Activated T-cell treated with anti-CD3 and anti-CD28 coated beads, Interleukin-2, amount 50 U/mL, for 48 hours (primary cell): ENCODE measurements at regions not wholly inside any gene's neighbourhood (a gene's known extent, or its start where the extent isn't known, plus 50 kb on each side); places are given as distances from the start of the nearest gene placed in this dataset.
"Not testable (repeated sequence)": the region's sequence is repeated elsewhere in the genome, so short reads cannot be mapped to it uniquely, and the experiment has no call there.

Source experiments
- DNase-seq, 2 experiments: peaks; one replicate each; pipeline ENCODE4 v3.0.0-alpha.2; 2020

- DNase-seq, result no peak
Observed at GRCh38 chr16:5925850-5926249, 828.3 kb upstream of the EEF2KMT start.

- DNase-seq, result no peak
Observed at GRCh38 chr16:5922686-5923085, 825.1 kb upstream of the EEF2KMT start.

GRCh38 chr16:5918567-5919130, 821.1 kb upstream of the EEF2KMT start:
- DNase-seq, result no peak

GRCh38 chr16:5917436-5918195, 820.0 kb upstream of the EEF2KMT start:
- DNase-seq, result no peak

- no peak for DNase-seq
Observed at GRCh38 chr16:5916711-5917191, 819.2 kb upstream of the EEF2KMT start.

- no peak for DNase-seq
Observed at GRCh38 chr16:5911241-5911640, 813.6 kb upstream of the EEF2KMT start.

GRCh38 chr16:5909556-5909955, 812.0 kb upstream of the EEF2KMT start:
- DNase-seq, result not testable (repeated sequence)

- no peak for DNase-seq
Observed at GRCh38 chr16:5907544-5907943, 809.9 kb upstream of the EEF2KMT start.

GRCh38 chr16:5906351-5906750, 808.8 kb upstream of the EEF2KMT start:
- no peak for DNase-seq

- no peak for DNase-seq
Observed at GRCh38 chr16:5905935-5906334, 808.3 kb upstream of the EEF2KMT start.

GRCh38 chr16:5903832-5904231, 806.2 kb upstream of the EEF2KMT start:
- no peak for DNase-seq

- no peak for DNase-seq
Observed at GRCh38 chr16:5903153-5903552, 805.6 kb upstream of the EEF2KMT start.

- no peak for DNase-seq
Observed at GRCh38 chr16:5900046-5900445, 802.5 kb upstream of the EEF2KMT start.

GRCh38 chr16:5895976-5896375, 798.4 kb upstream of the EEF2KMT start:
- no peak for DNase-seq

GRCh38 chr16:5895137-5895536, 797.5 kb upstream of the EEF2KMT start:
- DNase-seq, result no peak

- no peak for DNase-seq
Observed at GRCh38 chr16:5891296-5891695, 793.7 kb upstream of the EEF2KMT start.

GRCh38 chr16:5885521-5885920, 787.9 kb upstream of the EEF2KMT start:
- DNase-seq, result no peak

- DNase-seq, result no peak
Observed at GRCh38 chr16:5884996-5885395, 787.4 kb upstream of the EEF2KMT start.

- DNase-seq, result no peak
Observed at GRCh38 chr16:5884339-5884738, 786.7 kb upstream of the EEF2KMT start.

- no peak for DNase-seq
Observed at GRCh38 chr16:5882087-5882640, 784.6 kb upstream of the EEF2KMT start.

- DNase-seq, result no peak
Observed at GRCh38 chr16:5875416-5875815, 777.8 kb upstream of the EEF2KMT start.

- DNase-seq, result no peak
Observed at GRCh38 chr16:5874899-5875298, 777.3 kb upstream of the EEF2KMT start.

- DNase-seq, result no peak
Observed at GRCh38 chr16:5873221-5873620, 775.6 kb upstream of the EEF2KMT start.
